GM19043 (cell line): ENCODE measurements at regions not wholly inside any gene's neighbourhood (a gene's known extent, or its start where the extent isn't known, plus 50 kb on each side); places are given as distances from the start of the nearest gene placed in this dataset.
"Not testable (repeated sequence)": the region's sequence is repeated elsewhere in the genome, so short reads cannot be mapped to it uniquely, and the experiment has no call there.

Experiments used
- ATAC-seq: cut with Tn5 transposase; IDR thresholded peaks from one replicate; pipeline ENCODE4 v1.9.1; 2021; ENCODE audit warnings: low read depth; ENCODE audit not compliant: unreplicated experiment

- ATAC-seq = no peak
Measured at GRCh38 chrX:113399506-113400192, 559.0 kb upstream of the AMOT start.

GRCh38 chrX:113392355-113392754 lies 551.7 kb upstream of the AMOT start:
- ATAC-seq = no peak

GRCh38 chrX:113391875-113392274 lies 551.2 kb upstream of the AMOT start:
- no peak for ATAC-seq

GRCh38 chrX:113390531-113390930 lies 549.9 kb upstream of the AMOT start:
- no peak for ATAC-seq

GRCh38 chrX:113389846-113390245 lies 549.2 kb upstream of the AMOT start:
- ATAC-seq = no peak

GRCh38 chrX:113384628-113385027 lies 544.0 kb upstream of the AMOT start:
- no peak for ATAC-seq

GRCh38 chrX:113373421-113373820 lies 532.8 kb upstream of the AMOT start:
- not testable (repeated sequence) for ATAC-seq

- ATAC-seq = no peak
Measured at GRCh38 chrX:113370006-113370405, 529.4 kb upstream of the AMOT start.

GRCh38 chrX:113369056-113369455 lies 528.4 kb upstream of the AMOT start:
- no peak for ATAC-seq

- no peak for ATAC-seq
Measured at GRCh38 chrX:113353134-113353533, 512.5 kb upstream of the AMOT start.

- no peak for ATAC-seq
Measured at GRCh38 chrX:113330416-113330815, 489.8 kb upstream of the AMOT start.

- ATAC-seq = no peak
Measured at GRCh38 chrX:113315927-113316326, 475.3 kb upstream of the AMOT start.

GRCh38 chrX:113305496-113305895 lies 464.9 kb upstream of the AMOT start:
- no peak for ATAC-seq

- no peak for ATAC-seq
Measured at GRCh38 chrX:113300580-113300979, 459.9 kb upstream of the AMOT start.

GRCh38 chrX:113297437-113297836 lies 456.8 kb upstream of the AMOT start:
- no peak for ATAC-seq

GRCh38 chrX:113289503-113289902 lies 448.9 kb upstream of the AMOT start:
- no peak for ATAC-seq

GRCh38 chrX:113287761-113288160 lies 447.1 kb upstream of the AMOT start:
- no peak for ATAC-seq

GRCh38 chrX:113275804-113276203 lies 435.2 kb upstream of the AMOT start:
- no peak for ATAC-seq

GRCh38 chrX:113274791-113275190 lies 434.2 kb upstream of the AMOT start:
- no peak for ATAC-seq

GRCh38 chrX:113274345-113274744 lies 433.7 kb upstream of the AMOT start:
- no peak for ATAC-seq

GRCh38 chrX:113269203-113269602 lies 428.6 kb upstream of the AMOT start:
- ATAC-seq = no peak

GRCh38 chrX:113260474-113260873 lies 419.8 kb upstream of the AMOT start:
- no peak for ATAC-seq

- ATAC-seq = no peak
Measured at GRCh38 chrX:113222305-113222704, 381.7 kb upstream of the AMOT start.
